NCI-H345 (cell line): ENCODE measurements at regions not wholly inside any gene's neighbourhood (a gene's known extent, or its start where the extent isn't known, plus 50 kb on each side); places are given as distances from the start of the nearest gene placed in this dataset.
A peak's percentile ranks its signal among the peaks of the same experiment; 100 is the strongest.

Experiments used
- DNase-seq: peaks from one replicate; lab custom pipeline; 2025; lab: John Stamatoyannopoulos, UW

DNA sequence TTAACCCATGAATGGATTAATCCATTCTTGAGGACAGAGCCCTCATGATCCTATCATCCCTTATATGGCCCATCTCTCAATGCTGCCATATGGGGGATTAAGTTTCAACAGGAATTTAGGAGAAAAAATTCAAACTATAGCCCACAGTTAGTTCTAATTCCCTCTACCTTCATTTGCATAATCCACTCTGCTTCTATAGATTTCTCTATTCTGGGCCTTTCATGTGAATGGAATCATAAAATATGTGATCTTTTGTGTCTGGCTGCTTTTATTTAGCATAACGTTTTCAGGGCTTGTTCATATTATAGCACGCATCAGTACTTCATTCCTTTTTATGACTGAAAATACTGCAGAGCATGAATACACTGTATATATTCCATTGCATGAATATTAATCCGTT, 55.4 kb downstream of the CTSL start:
- DNase-seq = no peak

DNA sequence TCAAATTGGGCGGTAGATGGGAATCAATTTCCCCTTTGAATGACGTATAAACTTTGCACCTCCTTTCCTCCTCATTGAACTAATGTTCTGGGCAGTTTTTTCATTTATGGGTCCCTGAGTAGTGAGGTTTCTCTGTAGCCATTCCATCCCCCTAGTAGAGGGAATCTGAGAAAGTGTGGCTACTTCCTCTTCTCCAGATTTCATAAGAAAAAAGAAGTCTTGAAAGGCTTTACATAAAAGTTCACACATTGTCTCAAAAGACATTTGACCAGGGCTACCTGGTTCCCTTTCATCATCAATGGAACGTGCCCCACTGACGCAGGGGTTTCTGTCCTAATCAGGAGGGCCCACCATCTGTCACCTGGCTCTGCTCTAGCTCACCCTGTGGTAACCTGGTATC, 57.3 kb downstream of the CTSL start:
- DNase-seq = no peak

- peak; percentile 12 for DNase-seq
Observed at GRCh38 chr9:87785315-87785970, 59.5 kb downstream of the CTSL start.

- no peak for DNase-seq
Observed at GRCh38 chr9:87786423-87786822, 60.5 kb downstream of the CTSL start.

DNA sequence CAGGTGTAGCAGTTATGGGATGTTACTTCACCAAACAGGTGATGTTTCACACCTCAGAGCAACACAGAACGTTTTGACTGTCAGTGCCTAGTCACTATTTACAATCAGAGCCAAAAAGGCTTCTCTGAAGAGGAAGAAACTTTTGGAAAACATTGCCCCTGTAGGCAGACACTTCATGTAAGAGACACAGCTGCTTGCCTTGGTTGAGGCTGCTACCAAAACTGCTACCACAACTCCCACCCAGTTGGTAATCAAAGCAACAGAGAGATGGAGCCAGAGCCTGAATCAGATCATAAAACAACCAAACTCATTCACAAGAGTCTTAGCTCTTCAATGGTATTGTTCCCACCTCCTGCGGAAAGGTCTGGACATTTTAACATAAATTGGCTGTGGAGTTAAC, 61.0 kb downstream of the CTSL start:
- no peak for DNase-seq

- no peak for DNase-seq
Observed at GRCh38 chr9:87787735-87788134, 61.8 kb downstream of the CTSL start.

DNA sequence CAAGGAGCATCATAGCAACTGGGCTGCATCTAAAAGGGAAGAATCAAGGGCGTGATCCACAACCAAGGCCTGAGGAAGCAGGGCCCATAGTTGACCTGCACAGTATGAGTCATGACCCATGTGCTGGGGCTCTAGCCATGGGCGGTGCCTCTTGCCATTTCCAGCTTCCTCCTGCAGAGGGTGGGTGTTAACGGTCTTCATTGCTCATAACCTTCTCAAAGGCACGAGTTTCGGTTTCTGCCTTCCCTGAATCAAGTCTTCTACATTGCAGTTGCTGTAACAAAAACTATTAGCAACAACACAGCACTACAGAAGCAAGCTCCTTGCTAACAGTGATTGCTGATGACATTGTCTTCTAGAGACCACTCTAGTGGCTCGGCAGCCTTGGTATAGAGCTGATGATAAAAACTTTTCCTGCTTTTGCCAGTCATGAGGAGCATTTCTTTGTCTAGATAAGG, 66.9 kb downstream of the CTSL start:
- DNase-seq = no peak

GRCh38 chr9:87793292-87793691, 67.4 kb downstream of the CTSL start:
- no peak for DNase-seq

DNA sequence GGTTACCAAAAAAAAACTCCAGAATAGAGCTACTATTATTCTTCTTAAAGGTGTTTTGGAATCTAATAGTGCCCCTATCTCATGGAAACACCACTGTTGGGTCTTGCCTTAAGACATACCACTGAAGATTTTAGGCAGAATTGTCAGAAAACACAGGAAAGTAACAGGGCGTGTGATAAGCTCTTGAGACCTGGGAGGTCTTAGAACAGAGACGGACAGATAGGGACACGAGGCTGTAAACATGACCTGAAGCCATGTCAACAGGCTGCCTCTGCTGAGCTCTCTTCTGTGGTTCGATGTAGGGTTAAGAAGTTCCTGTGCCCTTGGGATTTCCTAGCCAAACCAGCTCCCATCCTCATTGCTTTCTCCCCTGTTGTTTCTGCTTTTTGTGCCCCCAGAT, 69.3 kb downstream of the CTSL start:
- no peak for DNase-seq

DNA sequence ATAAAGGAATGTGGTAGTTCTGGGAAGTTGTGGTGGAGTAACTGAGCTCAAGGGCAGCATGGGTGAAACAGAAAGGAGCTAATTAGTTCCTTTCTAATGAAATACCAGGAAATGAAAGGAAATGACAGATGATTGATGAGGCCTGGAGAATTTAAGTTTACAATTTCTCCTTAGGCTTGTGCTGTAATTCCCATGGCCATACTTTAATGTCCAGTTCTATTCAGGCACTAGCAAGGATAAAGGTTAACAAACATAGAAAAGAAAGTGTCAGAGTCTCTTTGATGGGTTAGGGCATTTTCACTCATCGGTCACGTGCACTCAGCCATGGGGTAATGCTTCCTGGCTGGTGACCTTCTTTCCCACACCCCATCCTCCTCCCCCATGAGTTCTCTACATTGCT, 70.3 kb downstream of the CTSL start:
- no peak for DNase-seq

- no peak for DNase-seq
Observed at GRCh38 chr9:87798261-87798833, 72.4 kb downstream of the CTSL start.

- no peak for DNase-seq
Observed at GRCh38 chr9:87799503-87799902, 73.6 kb downstream of the CTSL start.

DNA sequence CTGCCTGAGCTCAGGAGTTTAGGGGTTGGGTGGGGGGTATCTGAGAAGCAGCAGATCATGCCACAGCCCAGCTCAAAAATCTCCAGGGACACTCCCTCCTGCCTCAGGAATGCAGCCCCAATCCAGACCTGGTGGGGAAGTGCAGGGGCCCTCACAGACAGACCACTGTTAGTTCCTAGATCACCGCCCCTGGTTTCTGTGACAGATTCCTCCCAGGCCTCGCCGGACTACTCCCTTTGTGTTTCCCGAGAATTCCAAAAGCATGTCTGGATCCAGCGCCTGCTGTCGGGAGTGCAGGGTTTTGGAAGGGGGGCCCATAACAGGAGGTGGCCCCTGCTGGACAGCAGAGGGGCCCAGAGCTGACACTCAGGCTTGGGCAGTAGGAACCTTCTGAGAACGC, 74.5 kb downstream of the CTSL start:
- DNase-seq = no peak

GRCh38 chr9:87801013-87801412, 75.1 kb downstream of the CTSL start:
- no peak for DNase-seq

- no peak for DNase-seq
Observed at GRCh38 chr9:87803166-87803565, 77.2 kb downstream of the CTSL start.

- DNase-seq = no peak
Observed at GRCh38 chr9:87803623-87804345, 77.9 kb downstream of the CTSL start.

DNA sequence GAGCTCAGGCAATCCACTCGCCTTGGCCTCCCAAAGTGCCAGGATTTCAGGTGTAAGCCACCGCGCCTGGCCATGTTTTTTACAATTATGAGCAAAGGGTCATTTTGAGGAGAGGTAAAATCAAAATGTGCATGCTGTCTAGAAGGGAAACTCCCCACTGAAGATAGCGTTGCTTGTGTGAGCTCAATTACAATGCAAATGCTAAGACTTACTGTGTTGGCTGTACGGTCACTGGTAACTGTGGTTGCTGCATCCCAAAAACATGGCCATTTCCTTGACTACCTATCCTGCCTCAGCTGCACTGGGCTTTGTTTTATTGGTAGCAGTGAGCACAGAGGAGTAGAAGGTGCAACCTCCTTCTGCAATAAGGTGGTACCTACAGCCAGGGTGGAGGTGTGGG, 77.4 kb upstream of the SPATA31E1 start:
- DNase-seq = no peak

- no peak for DNase-seq
Observed at GRCh38 chr9:87810008-87810407, 72.7 kb upstream of the SPATA31E1 start.

- no peak for DNase-seq
Observed at GRCh38 chr9:87810679-87811178, 71.9 kb upstream of the SPATA31E1 start.

GRCh38 chr9:87812375-87813118, 70.1 kb upstream of the SPATA31E1 start:
- no peak for DNase-seq

DNA sequence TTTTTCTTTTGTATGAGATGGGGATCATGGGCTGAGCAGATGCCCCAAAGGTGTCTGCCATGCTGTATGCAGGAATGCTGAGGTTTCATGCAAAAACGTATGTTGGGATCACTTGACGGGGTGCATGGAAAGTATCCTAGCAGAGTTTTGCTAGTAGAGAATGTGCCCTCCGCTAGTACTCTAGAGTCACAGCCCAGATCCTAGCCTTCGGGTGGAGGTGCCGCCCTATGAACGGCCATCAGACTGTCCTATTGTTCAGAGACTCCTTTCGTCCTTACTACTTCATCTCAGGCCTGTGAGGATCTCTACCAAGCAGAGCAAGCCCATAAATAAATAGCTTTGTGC, 69.6 kb upstream of the SPATA31E1 start:
- DNase-seq = no peak

DNA sequence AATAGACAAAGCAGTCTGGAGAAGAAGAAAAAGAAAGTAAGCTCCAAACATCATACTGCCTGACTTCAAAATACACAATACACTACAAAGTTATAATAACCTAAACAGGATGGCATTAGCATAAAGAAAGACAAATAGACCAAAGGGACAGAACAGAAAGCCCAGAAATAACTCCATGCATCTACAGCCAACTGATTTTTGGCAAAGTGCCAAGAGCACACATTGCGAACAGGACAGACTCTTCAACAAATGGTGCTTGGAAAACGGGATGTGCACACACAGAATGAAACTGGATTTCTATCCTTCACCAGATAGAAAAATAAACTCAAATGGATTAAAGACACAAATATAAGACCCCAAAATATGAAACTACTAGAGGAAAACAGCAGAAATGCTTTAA, 66.6 kb upstream of the SPATA31E1 start:
- peak; percentile 53 for DNase-seq

- no peak for DNase-seq
Observed at GRCh38 chr9:87818308-87818707, 64.4 kb upstream of the SPATA31E1 start.
